Upper lobe of left lung (tissue), 4 donors: ENCODE measurements at regions not wholly inside any gene's neighbourhood (a gene's known extent, or its start where the extent isn't known, plus 50 kb on each side); places are given as distances from the start of the nearest gene placed in this dataset.

Experiments
- EP300 ChIP-seq, 4 donors: sonication (generic); formaldehyde crosslinking; IDR thresholded peaks; one replicate each; pipeline ENCODE4 v1.5.1; 2017; ENCODE audit warnings: antibody characterized with exemption in 4 of 4, control low read depth in 2 of 4
- POLR2A ChIP-seq, 4 donors: fragments of 450-650 bp; IDR thresholded peaks; one replicate each; pipeline ENCODE4 v1.5.1; 2016 to 2017; ENCODE audit warnings: antibody characterized with exemption in 4 of 4, mild to moderate bottlenecking in 2 of 4
- TF ChIP-seq, protein P1 (sequence below), 6 experiments: fragments of 450-650 bp in 4 of 6; fragments of 200-600 bp in 2 of 6; sonication (generic) in 2 of 6; IDR thresholded peaks; one replicate each; pipeline ENCODE4 v1.5.1; 2016 to 2019; ENCODE audit warnings: antibody characterized with exemption in 6 of 6

GRCh38 chr1:76766381-76766780 lies 100.9 kb upstream of the ST6GALNAC5 start:
- TF ChIP-seq, protein P1, sequence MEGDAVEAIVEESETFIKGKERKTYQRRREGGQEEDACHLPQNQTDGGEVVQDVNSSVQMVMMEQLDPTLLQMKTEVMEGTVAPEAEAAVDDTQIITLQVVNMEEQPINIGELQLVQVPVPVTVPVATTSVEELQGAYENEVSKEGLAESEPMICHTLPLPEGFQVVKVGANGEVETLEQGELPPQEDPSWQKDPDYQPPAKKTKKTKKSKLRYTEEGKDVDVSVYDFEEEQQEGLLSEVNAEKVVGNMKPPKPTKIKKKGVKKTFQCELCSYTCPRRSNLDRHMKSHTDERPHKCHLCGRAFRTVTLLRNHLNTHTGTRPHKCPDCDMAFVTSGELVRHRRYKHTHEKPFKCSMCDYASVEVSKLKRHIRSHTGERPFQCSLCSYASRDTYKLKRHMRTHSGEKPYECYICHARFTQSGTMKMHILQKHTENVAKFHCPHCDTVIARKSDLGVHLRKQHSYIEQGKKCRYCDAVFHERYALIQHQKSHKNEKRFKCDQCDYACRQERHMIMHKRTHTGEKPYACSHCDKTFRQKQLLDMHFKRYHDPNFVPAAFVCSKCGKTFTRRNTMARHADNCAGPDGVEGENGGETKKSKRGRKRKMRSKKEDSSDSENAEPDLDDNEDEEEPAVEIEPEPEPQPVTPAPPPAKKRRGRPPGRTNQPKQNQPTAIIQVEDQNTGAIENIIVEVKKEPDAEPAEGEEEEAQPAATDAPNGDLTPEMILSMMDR (IDR thresholded peaks at IDR 0.05), result no peak
- TF ChIP-seq POLR2A (IDR thresholded peaks at IDR 0.05) (no peak), EP300 (IDR thresholded peaks at IDR 0.05) (no peak)
